ENCODE measurements at regions not wholly inside any gene's neighbourhood (a gene's known extent, or its start where the extent isn't known, plus 50 kb on each side); places are given as distances from the start of the nearest gene placed in this dataset.
"Not testable (repeated sequence)": the region's sequence is repeated elsewhere in the genome, so short reads cannot be mapped to it uniquely, and the experiment has no call there.

DNA sequence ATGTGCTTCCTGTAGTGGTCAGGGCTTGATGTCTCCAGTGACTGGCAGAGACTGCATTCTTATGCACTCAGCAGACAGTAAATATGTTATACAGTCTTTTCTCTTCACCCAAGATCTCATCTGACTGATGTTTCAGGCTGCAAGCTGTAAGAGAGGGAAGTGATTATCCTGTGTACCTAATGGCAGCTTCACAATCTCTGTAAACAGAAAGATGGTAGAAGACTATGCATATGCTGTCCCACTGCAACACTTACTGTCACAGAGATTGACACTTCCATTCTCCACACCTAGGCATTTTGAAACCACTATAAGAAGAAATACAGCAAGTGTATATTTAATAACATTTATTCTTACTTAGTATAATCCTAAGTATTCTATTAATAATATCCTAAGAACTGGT lies 97.6 kb upstream of the ANXA1 start:
- DNase-seq (ENCODE audit: low spot score): no peak

GRCh38 chr9:73053543-73053942 lies 98.1 kb upstream of the ANXA1 start:
- no peak for DNase-seq (ENCODE audit: low spot score)

DNA sequence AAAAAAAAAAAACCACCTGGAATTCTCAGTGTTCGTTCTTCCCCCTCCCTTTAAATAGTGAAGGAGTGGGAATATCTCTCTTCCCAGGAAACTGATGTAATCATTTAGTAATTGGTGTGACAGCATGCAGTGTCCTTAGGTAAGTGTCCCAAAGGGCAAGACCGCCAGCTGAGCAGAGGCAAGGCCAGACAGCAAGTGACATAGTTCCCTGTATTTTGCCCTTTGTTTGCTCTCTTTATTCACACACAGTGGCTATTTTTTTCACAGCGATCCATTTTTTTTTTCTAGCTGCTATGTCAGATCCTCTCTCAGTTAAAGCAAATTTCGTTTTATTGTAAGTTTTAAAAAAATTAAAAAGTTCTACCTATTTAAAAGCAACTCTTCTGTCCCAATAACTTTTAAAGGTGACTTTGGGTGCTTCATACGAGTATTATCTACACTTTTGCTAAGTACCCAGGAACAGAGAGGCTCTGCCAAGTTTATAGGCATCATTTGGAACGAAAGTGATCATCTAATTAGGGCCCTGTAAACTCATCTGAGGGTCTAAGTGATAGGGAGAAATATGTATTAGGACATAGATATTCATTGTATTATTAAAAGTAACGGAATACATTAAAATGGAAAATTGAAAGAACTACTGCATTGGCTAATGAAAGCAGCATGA lies 98.2 kb upstream of the ALDH1A1 start:
- no peak for DNase-seq (ENCODE audit: low spot score)

GRCh38 chr9:73050065-73050816 lies 97.4 kb upstream of the ALDH1A1 start:
- no peak for DNase-seq (ENCODE audit: low spot score)

- no peak for DNase-seq (ENCODE audit: low spot score)
Observed at GRCh38 chr9:73049280-73049679, 96.4 kb upstream of the ALDH1A1 start.

DNA sequence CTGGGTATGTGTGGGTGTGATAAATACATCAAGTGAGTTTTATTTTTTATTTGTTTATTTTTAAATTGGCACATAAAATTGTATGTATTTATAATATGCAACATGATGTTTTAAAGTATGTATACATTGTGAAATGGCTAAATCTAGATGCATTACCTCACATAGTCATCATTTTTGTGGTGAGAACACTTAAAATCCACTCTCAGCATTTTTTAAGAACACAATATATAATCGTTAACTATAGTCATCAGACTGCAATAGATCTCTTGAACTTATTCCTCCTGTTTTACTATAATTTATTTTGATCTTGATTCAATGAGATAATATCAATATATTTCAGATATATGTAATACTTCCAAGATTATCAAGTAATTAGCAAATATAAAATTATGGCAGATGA lies 93.9 kb upstream of the ALDH1A1 start:
- no peak for DNase-seq (ENCODE audit: low spot score)

DNA sequence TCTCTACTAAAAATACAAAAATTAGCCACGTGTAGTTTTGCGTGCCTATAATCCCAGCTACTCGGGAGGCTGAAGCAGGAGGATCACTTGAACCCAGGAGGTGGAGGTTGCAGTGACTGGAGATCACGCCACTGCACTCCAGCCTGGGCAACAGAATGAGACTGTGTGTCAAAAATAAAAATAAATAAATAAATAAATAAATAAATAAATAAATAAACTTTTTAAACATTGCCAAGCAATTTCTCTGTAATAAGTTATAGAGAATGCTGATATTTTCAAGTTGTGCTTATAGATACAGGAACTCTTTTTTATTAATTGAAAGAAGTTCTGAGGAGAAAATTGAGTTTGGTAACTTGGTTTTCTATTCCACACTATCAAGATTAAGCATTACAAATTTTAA lies 91.9 kb upstream of the ALDH1A1 start:
- not testable (repeated sequence) for DNase-seq (ENCODE audit: low spot score)

DNA sequence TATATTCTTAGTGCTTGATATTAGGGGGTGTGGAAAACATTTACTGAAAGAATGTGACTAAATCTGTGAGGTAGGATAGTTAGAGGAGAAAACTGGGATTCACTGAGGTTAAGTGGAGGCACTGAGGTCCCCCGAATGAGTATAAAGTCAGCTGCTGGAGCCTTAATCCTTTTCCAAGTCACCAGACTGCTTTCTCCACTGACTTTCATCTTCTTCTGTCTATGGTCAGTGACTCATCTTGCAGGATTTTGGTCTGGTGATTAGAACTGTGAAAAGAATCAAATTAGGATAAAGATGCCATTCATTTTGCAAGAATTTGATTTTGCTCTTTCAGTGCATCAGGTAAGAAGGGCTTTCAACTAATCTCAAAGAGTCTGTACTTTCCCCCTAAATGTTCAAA lies 89.3 kb upstream of the ALDH1A1 start:
- no peak for DNase-seq (ENCODE audit: low spot score)

GRCh38 chr9:73039271-73040263 lies 86.7 kb upstream of the ALDH1A1 start:
- peak; percentile 34 for DNase-seq (ENCODE audit: low spot score)

DNA sequence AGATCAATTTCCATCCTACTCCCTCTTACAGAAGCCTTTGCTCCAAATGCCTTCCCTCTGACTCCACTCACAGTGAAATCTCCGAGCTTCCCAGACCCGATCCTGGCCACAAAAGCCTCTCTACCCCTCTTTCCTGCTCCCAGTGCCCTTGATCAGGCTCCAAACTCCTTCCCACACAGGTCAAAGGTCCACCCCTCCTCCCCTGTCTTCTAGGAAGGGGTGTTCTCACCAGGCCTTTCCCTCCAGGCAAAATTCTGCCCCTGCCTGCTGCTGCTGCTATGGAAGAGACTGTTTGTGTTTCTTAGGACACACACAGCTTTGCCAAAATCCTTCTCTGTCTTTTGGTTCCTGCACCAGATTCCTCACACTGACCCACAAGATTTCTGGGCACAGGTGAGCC lies 85.8 kb upstream of the ALDH1A1 start:
- DNase-seq (ENCODE audit: low spot score): peak; percentile 44

GRCh38 chr9:73038089-73038509 lies 85.2 kb upstream of the ALDH1A1 start:
- no peak for DNase-seq (ENCODE audit: low spot score)

DNA sequence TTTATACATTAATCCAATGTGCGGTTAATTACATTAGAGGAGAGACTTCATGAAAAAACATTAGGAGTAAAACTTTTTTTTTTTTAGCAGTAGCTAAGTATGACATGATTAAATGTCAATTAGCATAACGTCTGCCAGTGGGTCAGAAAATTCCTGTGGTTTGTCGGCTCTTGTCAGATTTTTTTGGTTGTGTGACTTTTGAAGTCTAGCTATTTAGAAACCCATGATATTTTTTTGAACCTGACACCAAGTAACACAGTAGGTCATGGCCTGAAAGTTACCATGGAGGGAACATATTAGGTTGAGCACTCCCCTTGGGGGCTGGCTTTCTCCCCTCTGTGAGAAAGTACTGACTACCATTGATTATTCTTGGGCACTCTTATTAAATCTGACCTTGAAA lies 84.8 kb upstream of the ALDH1A1 start:
- no peak for DNase-seq (ENCODE audit: low spot score)

GRCh38 chr9:73034962-73035361 lies 82.1 kb upstream of the ALDH1A1 start:
- no peak for DNase-seq (ENCODE audit: low spot score)

- DNase-seq (ENCODE audit: low spot score): no peak
Observed at GRCh38 chr9:73031350-73031749, 78.5 kb upstream of the ALDH1A1 start.

DNA sequence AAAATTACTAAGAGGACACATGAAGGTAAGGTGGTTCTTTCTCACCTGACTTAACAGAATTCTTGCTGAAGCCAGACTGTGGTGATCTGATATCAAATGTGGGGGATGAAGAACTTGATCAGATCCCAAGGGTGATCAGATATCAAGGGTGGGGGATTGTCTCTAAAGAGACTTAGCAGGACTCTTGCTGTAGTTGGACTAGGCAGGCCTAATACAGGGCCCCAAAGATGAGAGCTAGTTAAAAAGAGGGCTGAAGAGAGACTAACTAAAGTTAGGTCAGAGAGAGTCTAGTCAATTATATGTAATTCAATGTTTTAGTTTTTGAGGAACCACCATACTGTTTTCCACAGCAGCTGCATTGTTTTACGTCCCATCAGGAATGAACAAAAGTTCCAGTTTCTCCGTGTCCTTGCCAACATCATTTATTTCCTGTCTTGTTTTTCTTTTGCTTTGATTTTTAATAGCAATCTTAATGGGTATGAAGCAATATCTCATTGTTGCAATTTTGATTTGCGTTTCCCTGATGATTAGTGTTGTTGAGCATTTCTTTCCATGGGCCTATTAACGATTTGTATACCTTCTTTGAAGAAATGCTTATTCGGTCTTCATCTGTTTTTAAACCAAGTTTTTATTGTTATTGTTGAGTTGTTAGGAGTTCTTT lies 77.6 kb upstream of the ALDH1A1 start:
- DNase-seq (ENCODE audit: low spot score): no peak

GRCh38 chr9:73029346-73029745 lies 76.5 kb upstream of the ALDH1A1 start:
- no peak for DNase-seq (ENCODE audit: low spot score)

DNA sequence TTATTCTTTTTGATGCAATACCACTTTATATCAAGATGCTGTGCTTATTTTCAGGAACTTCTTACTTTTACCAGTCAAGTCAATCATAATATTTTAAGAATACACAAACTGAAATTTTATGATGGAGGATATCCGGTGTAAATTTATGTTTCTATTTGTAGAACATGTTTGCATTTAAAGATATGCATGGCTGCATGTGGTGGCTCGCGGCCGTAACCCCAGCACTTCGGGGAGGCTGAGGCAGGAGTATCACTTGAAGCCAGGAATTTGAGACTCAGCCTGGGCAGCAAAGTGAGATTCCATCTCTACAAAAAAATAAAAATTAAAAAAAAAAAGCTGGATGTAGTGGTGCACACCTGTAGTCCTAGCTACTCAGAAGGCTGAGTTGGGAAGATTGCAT lies 73.5 kb upstream of the ALDH1A1 start:
- no peak for DNase-seq (ENCODE audit: low spot score)

DNA sequence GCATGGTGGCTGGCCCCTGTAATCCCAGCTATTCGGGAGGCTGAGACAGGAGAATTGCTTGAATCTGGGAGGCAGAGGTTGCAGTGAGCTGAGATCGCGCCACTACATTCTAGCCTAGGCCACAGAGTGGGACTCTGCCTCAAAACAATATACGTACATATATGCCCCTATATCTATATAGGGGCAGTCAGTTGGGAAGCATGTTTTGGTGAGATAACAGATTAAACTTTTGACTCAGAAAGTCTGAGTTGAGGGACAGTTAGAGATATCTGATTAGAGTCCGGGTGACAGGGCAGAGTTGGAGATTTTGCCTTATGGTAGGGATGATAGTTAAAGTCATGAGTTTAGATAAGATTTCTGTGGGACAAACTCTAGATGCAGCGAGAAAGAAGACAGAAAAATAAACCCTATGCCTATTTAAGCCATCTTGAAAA lies 71.8 kb upstream of the ALDH1A1 start:
- DNase-seq (ENCODE audit: low spot score): no peak

GRCh38 chr9:73023025-73023541 lies 70.2 kb upstream of the ALDH1A1 start:
- peak; percentile 67 for DNase-seq (ENCODE audit: low spot score)

DNA sequence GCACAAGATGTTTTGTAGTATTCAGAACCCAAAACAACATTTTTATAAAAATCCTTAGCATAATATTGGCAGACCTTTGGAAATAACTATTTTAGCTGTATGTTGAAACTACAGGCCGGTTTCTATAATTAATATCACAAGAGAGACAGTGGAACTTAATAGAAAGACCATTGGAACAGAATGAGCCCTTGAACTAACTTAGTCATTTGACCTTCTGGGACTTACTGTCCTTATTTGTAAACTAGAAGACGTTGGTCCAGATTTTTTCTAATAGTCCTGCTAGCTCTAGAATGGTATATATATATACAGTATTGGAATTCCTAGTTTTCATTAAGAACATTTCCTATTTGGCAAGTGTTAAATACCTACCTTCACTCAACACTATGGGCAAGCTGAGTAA lies 69.5 kb upstream of the ALDH1A1 start:
- DNase-seq (ENCODE audit: low spot score): no peak

GRCh38 chr9:73020877-73021276 lies 68.0 kb upstream of the ALDH1A1 start:
- DNase-seq (ENCODE audit: low spot score): no peak

DNA sequence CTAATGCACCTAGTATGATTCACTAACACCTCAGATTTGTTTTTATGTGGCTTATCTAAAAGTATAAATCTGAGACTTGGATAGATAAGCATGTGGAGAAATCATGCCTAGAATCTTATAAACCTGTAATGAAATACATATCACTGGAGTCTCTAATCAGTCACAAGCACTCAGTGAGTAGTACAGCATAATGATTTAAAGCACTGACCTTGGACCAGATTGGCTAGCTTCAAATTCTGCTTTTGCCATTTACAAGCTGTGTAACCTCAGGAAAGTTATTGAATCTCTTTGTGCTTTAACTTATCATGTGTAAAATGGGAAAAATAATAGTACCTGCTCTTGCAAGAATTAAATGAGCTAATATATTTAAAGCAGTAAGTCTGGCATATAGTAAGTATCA lies 61.2 kb upstream of the ALDH1A1 start:
- DNase-seq (ENCODE audit: low spot score): no peak
